GM12878 (cell line): ENCODE measurements at regions not wholly inside any gene's neighbourhood (a gene's known extent, or its start where the extent isn't known, plus 50 kb on each side); places are given as distances from the start of the nearest gene placed in this dataset.
A peak's percentile ranks its signal among the peaks of the same experiment; 100 is the strongest.

Experiments
- ATF7 ChIP-seq: fragments of 450-650 bp; IDR thresholded peaks from 2 replicates; pipeline ENCODE4 v1.6.1; 2016; ENCODE audit warnings: low read depth, mild to moderate bottlenecking
- CREM ChIP-seq: IDR thresholded peaks from 2 replicates; pipeline ENCODE4 v1.6.1; 2014; ENCODE audit warnings: antibody characterized with exemption, low read depth
- ESRRA ChIP-seq: IDR thresholded peaks from 2 replicates; pipeline ENCODE4 v1.6.1; 2012; ENCODE audit warnings: mild to moderate bottlenecking, low read length, improper control_type of control experiment
- HDGF ChIP-seq: fragments of 450-650 bp; IDR thresholded peaks from 2 replicates; pipeline ENCODE4 v1.6.1; 2016; ENCODE audit warnings: antibody characterized with exemption
- KAT2A ChIP-seq: conservative IDR thresholded peaks from 2 replicates; pipeline ENCODE4 v1.6.1; 2011; ENCODE audit warnings: low read depth, low read length; ENCODE audit not compliant: control insufficient read depth
- MYB ChIP-seq: fragments of 150-350 bp; IDR thresholded peaks from 2 replicates; pipeline ENCODE4 v1.6.1; 2014; ENCODE audit warnings: mild to moderate bottlenecking, low read depth, low read length, borderline replicate concordance
- NFXL1 ChIP-seq: fragments of 450-650 bp; IDR thresholded peaks from 2 replicates; pipeline ENCODE4 v1.6.1; 2017; ENCODE audit warnings: antibody characterized with exemption, mild to moderate bottlenecking, borderline replicate concordance
- POLR2A ChIP-seq: IDR thresholded peaks from 2 replicates; pipeline ENCODE4 v1.6.1; 2011; ENCODE audit warnings: low read depth, mild to moderate bottlenecking, low read length
- TARDBP ChIP-seq: IDR thresholded peaks from 2 replicates; pipeline ENCODE4 v1.6.1; 2016; ENCODE audit warnings: borderline replicate concordance
- TCF12 ChIP-seq: IDR thresholded peaks from 2 replicates; pipeline ENCODE4 v1.6.1; 2011; ENCODE audit warnings: low read depth, mild to moderate bottlenecking, low read length
- TCF3 ChIP-seq: IDR thresholded peaks from 2 replicates; pipeline ENCODE4 v1.6.1; 2012; ENCODE audit warnings: low read depth, mild to moderate bottlenecking, low read length, borderline replicate concordance; ENCODE audit not compliant: insufficient read depth
- TF ChIP-seq, protein P1 (sequence below): fragments of 450-650 bp; IDR thresholded peaks from 2 replicates; pipeline ENCODE4 v1.6.1; 2017; ENCODE audit warnings: mild to moderate bottlenecking, low read depth, inconsistent platforms; ENCODE audit not compliant: poor library complexity, severe bottlenecking
- TF ChIP-seq, protein P2 (sequence below): IDR thresholded peaks from 2 replicates; pipeline ENCODE4 v1.6.1; 2012; ENCODE audit warnings: improper control_type of control experiment, low read depth, low read length; ENCODE audit not compliant: insufficient replicate concordance
- TF ChIP-seq, protein P3 (sequence below): fragments of 450-650 bp; IDR thresholded peaks from 2 replicates; pipeline ENCODE4 v1.6.1; 2017; ENCODE audit warnings: low read depth, mild to moderate bottlenecking, moderate library complexity

DNA sequence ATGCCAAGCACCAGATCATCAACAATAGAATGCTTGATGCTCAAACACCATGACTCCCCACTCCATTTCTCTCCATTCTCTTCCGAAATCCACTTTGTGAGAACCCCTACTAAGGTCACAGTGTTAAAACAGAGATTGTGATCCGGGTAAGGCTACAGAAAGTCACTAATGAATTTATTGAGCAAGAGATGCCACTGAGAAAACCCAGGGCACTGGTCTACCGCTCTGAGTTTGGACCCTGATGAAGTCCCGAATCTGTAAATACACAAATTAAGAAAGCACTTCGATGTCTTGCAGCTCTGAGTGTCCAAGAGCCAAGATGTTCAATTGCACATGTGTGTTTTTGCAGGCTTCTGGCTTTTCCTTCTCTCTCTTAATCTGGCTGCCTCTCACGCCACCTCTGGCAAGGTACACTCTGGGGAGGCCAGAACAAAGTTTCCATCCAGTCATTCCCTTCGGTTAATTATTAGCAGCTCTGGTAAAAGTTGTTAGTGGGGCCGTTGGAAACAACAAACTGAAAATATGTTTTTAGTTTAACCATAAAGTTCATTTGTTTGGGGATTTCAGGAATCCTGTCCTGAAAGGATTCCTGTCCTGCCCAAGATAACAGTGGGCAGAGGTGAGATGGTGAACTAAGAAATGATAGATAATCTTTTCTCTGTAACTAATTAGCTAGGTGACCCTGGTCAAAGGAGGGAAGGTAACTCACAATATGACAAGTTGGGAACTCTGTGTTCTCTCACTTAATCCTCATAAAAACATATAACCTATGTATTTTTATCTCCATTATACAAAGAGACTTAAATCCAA lies 75.4 kb downstream of the BTG1 start (continued):
- no peak for TF ChIP-seq ESRRA
- TF ChIP-seq TCF12, result no peak
- TF ChIP-seq, protein P1, sequence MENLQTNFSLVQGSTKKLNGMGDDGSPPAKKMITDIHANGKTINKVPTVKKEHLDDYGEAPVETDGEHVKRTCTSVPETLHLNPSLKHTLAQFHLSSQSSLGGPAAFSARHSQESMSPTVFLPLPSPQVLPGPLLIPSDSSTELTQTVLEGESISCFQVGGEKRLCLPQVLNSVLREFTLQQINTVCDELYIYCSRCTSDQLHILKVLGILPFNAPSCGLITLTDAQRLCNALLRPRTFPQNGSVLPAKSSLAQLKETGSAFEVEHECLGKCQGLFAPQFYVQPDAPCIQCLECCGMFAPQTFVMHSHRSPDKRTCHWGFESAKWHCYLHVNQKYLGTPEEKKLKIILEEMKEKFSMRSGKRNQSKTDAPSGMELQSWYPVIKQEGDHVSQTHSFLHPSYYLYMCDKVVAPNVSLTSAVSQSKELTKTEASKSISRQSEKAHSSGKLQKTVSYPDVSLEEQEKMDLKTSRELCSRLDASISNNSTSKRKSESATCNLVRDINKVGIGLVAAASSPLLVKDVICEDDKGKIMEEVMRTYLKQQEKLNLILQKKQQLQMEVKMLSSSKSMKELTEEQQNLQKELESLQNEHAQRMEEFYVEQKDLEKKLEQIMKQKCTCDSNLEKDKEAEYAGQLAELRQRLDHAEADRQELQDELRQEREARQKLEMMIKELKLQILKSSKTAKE, result no peak
- peak; percentile 52; the same call in 1 of the 2 replicates for TF ChIP-seq ATF7
- TF ChIP-seq TCF3, result no peak
- TF ChIP-seq POLR2A, result no peak
- no peak for TF ChIP-seq KAT2A
- no peak for TF ChIP-seq MYB
- TF ChIP-seq, protein P2, sequence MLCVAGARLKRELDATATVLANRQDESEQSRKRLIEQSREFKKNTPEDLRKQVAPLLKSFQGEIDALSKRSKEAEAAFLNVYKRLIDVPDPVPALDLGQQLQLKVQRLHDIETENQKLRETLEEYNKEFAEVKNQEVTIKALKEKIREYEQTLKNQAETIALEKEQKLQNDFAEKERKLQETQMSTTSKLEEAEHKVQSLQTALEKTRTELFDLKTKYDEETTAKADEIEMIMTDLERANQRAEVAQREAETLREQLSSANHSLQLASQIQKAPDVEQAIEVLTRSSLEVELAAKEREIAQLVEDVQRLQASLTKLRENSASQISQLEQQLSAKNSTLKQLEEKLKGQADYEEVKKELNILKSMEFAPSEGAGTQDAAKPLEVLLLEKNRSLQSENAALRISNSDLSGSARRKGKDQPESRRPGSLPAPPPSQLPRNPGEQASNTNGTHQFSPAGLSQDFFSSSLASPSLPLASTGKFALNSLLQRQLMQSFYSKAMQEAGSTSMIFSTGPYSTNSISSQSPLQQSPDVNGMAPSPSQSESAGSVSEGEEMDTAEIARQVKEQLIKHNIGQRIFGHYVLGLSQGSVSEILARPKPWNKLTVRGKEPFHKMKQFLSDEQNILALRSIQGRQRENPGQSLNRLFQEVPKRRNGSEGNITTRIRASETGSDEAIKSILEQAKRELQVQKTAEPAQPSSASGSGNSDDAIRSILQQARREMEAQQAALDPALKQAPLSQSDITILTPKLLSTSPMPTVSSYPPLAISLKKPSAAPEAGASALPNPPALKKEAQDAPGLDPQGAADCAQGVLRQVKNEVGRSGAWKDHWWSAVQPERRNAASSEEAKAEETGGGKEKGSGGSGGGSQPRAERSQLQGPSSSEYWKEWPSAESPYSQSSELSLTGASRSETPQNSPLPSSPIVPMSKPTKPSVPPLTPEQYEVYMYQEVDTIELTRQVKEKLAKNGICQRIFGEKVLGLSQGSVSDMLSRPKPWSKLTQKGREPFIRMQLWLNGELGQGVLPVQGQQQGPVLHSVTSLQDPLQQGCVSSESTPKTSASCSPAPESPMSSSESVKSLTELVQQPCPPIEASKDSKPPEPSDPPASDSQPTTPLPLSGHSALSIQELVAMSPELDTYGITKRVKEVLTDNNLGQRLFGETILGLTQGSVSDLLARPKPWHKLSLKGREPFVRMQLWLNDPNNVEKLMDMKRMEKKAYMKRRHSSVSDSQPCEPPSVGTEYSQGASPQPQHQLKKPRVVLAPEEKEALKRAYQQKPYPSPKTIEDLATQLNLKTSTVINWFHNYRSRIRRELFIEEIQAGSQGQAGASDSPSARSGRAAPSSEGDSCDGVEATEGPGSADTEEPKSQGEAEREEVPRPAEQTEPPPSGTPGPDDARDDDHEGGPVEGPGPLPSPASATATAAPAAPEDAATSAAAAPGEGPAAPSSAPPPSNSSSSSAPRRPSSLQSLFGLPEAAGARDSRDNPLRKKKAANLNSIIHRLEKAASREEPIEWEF, result no peak
- no peak for TF ChIP-seq CREM
- TF ChIP-seq TARDBP, result no peak
- no peak for TF ChIP-seq HDGF
- TF ChIP-seq, protein P3, sequence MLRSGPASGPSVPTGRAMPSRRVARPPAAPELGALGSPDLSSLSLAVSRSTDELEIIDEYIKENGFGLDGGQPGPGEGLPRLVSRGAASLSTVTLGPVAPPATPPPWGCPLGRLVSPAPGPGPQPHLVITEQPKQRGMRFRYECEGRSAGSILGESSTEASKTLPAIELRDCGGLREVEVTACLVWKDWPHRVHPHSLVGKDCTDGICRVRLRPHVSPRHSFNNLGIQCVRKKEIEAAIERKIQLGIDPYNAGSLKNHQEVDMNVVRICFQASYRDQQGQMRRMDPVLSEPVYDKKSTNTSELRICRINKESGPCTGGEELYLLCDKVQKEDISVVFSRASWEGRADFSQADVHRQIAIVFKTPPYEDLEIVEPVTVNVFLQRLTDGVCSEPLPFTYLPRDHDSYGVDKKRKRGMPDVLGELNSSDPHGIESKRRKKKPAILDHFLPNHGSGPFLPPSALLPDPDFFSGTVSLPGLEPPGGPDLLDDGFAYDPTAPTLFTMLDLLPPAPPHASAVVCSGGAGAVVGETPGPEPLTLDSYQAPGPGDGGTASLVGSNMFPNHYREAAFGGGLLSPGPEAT, result peak; percentile 34; the same call in 1 of the 2 replicates
- no peak for TF ChIP-seq NFXL1
